HG03097 (cell line): ENCODE measurements at regions not wholly inside any gene's neighbourhood (a gene's known extent, or its start where the extent isn't known, plus 50 kb on each side); places are given as distances from the start of the nearest gene placed in this dataset.

Experiments used
- ATAC-seq: cut with Tn5 transposase; IDR thresholded peaks from one replicate; pipeline ENCODE4 v1.9.1; 2021; ENCODE audit not compliant: unreplicated experiment, low FRiP score

- no peak for ATAC-seq
These were observed 411.0 kb downstream of the LRIG3 start for GRCh38 chr12:58509116-58509885.

DNA sequence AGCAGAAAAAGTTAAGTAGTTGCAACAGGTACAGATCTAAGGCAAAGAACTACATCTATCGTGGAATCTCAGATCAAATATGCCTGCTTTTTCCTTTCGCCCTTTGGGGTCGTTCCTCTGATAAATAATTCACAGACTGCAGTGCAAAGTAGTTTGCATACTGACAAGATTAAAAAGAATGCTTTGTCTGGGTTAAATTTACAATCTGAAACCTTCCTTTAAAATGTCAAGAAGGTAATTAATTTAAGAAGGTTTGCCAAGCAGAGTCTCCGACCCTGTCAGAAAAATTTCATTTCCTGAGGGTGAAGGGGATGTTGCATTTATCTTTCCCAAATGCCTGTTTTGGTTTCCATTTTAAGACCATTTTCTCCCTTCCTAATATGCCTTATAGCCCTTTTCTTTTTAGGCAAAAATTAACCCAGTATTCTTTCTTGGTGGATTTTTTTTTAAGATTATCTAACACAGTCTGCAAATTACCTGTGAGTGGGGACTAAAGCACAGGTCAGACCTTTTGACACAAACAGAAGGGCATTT lies 406.9 kb downstream of the LRIG3 start:
- ATAC-seq, result no peak

DNA sequence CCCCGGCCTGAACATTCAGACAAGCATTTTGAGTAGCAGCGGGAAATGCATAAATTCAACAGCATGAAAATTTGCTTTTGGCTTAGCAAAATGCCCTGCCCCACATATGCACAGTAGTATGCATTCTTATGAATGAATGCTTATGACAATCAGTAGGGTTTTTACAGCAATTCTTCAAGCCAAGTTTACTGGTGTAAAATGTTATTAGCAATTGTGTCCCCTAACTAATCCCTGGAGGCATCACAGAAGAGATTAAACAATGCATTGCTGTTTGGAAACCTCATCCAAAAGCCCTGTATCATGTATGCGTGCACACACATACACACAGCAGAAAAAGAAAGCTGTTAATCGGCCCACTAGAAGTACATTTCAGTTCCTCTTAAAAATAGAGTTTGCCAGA lies 406.5 kb downstream of the LRIG3 start:
- ATAC-seq, result no peak

GRCh38 chr12:58519839-58520238 lies 400.5 kb downstream of the LRIG3 start:
- no peak for ATAC-seq

DNA sequence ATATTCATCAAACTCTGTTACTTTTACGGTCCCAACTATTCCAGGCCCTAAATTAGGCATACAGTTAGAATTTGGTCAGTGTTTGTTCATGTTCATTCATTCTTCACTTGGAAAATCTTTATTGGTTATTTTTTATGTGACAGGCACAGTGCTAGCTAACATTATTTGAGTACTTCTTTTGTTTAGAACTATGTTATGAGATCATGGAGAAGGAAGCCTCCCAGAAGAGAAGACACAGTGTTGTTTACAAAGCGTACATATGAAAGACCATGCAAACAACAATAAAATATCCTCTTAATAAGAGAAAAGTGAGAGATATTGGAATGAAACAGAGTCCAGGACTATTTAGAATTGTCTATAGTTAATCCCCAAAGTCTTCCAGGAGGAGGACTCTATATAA lies 399.2 kb downstream of the LRIG3 start:
- no peak for ATAC-seq

GRCh38 chr12:58521796-58522195 lies 398.5 kb downstream of the LRIG3 start:
- no peak for ATAC-seq

DNA sequence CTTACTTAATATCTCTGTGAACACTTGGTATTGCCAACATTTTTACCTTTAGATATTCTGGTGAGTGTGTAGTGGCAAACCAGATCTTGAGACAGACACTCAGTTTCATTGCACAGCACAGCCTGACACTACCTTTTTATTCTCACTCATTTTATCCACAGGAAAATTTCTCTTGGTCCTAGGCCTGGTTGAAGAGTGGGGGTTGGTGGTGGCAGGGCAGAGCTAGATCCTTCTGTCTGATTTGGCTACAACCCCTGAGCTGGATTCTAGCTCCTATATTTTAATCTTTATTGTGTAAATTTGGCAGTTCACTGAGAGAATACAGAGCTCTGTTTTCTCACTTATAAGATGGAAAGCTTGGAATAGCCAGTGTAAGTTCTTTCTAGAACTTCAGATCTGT lies 396.9 kb downstream of the LRIG3 start:
- ATAC-seq, result no peak

- ATAC-seq, result no peak
These were observed 392.0 kb downstream of the LRIG3 start for GRCh38 chr12:58528271-58528670.

DNA sequence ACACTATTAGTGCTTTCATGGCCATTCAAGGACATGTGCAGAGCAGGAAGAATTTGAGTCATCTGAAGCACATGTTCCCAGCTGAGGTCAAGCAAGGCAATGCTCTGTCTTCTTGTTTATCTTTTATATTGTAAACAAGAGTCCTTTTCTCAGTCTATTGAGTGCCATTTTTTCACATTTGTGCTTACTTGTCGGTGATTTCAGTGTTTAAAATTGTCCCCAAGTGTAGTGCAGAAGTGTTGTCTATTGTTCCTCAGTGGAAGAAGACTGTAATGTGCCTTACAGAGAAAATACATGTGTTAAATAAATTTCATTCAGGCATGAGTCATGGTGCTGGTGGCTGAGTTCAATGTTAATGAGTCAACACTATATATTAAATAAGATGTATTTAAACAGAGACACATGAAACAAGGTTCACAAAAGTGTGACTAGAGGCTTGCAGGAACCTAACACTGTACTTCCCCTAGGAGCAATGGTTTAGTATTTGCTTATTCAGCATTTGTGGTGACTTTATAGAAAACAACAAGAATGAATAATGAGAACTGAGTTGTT lies 391.1 kb downstream of the LRIG3 start:
- ATAC-seq, result no peak

DNA sequence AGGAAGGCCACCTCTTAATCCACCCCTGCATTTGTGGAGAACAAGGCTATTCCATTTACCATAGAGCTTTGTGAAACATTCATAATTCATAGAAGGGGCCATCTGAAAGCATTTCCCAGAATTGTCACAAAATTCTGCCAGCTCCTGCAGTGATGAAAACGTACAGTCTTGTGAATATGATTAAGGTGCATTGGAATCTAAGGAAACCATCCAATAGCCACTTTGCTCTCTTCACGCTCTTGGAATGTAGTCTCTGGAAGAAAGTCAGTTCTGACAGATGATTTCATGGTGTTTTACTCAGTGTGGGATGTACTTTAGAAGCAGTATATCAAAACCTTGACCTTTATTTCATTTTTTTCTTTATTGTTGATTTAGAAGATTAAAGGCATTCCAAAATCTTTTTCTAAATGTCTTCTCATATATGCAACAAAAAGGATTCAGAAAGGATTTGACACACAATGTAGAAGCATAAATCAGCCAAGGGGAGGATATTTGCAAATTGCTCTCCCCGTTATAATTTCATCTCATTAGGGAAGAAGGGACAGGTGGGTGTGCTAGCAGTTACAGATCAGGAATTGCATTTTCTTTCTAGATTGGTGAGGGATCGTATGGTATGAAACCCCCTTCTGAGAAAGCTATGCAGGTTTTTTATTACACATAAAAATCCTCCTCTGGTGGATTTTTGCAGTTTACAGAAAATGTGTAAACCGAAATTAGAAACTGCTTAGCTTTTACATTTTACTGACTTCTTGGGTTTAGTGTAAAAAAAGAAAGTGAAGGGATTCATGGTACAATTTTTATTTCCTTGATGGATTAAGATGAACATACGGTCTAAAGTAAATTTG lies 390.2 kb downstream of the LRIG3 start:
- no peak for ATAC-seq

- ATAC-seq, result no peak
These were observed 389.6 kb downstream of the LRIG3 start for GRCh38 chr12:58530742-58531062.

DNA sequence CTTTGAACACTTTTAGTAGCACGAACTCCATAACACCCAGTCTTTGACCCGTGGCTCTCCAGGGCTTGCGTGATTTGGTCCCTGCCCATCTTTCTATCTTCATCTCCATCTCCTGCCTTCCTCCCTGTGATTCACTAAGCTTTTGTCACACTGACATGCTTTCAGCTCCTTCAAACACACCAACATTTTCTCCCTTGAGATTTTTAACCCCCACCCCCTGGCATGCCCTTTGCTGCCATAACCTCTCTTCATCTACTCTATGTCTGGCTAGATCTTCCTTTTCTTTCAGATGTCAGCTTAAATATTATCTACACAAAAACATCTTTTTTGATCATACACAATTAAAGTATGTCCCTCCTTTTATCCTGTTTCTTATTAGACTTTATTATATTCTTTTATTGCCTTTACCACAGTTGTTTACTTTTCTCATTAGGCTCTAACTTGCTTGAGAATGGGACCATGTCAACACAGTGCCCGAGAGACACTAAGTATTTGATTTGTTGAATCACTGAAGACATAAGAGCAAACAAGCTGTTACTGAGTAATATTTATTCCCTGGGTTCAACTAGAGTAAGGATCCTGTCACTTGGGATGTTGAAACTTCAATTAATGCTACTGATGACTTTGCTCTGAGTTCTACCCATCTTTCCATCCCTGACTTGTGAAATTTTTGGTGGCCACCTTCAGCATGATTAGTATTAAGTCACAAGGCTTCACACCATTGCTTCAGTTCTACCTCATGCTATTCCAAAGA lies 387.3 kb downstream of the LRIG3 start:
- ATAC-seq, result no peak

DNA sequence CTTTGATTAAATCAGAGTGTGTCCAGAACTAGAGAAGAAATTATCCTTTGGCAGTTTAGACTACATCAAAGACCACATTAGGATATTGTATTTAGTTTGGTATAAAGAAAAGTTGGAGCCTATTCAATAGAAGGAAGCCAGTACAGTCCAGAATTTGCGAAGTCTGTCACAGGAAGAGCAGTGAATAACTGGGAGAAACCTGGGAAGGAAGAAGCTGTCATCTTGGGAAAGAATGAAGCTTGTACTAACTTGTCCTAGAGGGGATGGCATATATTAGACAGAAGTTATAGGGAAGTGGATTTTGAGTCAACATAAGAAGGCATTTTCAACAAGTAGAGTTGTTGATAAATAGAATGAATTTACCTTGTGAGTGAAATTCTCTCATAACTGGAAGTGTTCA lies 386.7 kb downstream of the LRIG3 start:
- ATAC-seq, result no peak

- no peak for ATAC-seq
These were observed 383.0 kb downstream of the LRIG3 start for GRCh38 chr12:58537278-58537677.

- ATAC-seq, result no peak
These were observed 381.0 kb downstream of the LRIG3 start for GRCh38 chr12:58539295-58539694.

- peak; percentile 86 for ATAC-seq
These were observed 379.6 kb downstream of the LRIG3 start for GRCh38 chr12:58540480-58541299.

DNA sequence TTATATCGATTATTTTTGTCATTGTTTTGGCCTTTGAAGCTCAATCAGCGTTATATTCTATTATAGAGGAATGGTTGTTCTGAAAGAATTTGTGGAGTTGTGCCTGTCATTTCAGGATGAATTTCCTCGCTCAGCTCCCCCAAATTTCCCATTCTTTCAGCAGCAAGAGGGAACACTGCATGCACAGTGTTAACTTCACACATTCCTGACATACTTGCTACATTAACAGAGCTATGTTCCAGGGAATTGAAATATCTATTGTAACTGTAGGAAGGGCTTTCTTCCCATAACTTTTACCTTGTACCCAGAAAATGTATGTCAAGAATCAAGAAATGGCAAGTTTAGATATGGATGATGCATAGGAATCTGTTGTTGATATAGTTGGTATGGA lies 379.0 kb downstream of the LRIG3 start:
- no peak for ATAC-seq

- ATAC-seq, result no peak
These were observed 376.0 kb downstream of the LRIG3 start for GRCh38 chr12:58544281-58544680.

DNA sequence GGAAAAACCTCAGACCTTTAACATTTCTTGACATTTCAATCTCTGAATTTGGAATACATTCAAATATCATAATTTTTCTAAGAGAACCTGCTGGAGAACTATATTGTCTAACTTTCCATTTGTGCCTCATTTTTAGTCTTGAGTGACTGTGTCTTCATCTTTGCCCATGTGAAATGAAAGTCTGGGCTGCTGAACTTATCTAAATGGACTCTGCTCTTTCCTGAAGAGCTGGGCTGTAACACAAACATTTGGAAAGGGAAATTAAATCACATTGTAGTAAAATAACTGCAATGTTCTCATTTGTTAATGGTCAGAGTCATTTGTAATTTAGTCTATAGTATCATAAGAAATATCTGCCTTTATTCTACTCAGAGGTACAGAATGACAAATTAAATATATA lies 373.1 kb downstream of the LRIG3 start:
- no peak for ATAC-seq

- ATAC-seq, result no peak
These were observed 371.5 kb downstream of the LRIG3 start for GRCh38 chr12:58548801-58549200.
